ENCODE measurements at regions not wholly inside any gene's neighbourhood (a gene's known extent, or its start where the extent isn't known, plus 50 kb on each side); places are given as distances from the start of the nearest gene placed in this dataset.

- TF ChIP-seq CTCF (IDR thresholded peaks at IDR 0.05; ENCODE audit: low read length) (no peak), EZH2 (optimal IDR thresholded peaks at IDR 0.05; ENCODE audit: low read depth, low read length) (no peak)
These were observed 152.0 kb downstream of the HS3ST3B1 start for GRCh38 chr17:14452856-14453255.
